ENCODE measurements at regions not wholly inside any gene's neighbourhood (a gene's known extent, or its start where the extent isn't known, plus 50 kb on each side); places are given as distances from the start of the nearest gene placed in this dataset.

DNA sequence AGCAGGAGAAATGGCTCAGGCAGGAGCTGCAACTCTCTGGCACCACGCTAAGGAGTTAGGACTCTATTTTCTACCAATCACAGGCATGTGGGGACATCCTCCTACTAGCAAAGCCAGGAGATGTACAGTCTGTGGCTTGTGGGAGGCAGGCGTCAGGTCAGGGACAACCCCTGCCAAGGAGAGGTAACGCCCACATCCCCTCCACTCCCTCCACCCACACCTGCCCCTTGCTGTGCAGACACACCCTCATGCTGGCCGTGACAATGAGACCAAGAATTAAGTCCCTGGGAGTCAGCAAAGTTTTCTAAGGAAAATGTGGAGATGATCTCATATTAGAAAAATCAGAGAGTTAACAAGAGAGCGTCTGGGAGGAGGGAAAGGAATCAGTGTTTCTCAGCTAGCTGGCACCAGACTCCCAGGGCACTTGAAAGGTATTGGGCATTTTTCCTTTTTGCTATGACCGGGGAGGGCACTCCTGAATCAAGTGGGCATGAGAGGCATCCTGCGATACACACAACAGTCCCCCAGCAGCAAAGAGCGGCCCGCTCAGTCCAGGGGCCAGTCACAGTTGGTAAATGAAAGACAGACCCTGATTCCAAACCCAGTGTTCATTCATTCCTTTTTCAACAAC, 87.3 kb upstream of the RPL38 start:
- Histone ChIP-seq H3K36me3 (no peaks in the 10 kb centered on the region), H3K27me3 (peaks cover 61% of the 10 kb centered on the region), H3K27ac (no peak overlapping the region), H3K9me3 (peaks cover 0 to 9% (median 0%) of the 10 kb centered on the region in 3 donors), H3K4me3 (no peak overlapping the region), H3K4me1 (no peaks in the 10 kb centered on the region)
- no peak for ATAC-seq
- no peak for TF ChIP-seq POLR2AphosphoS5 (IDR thresholded peaks at IDR 0.05)
- TF ChIP-seq, protein P1, sequence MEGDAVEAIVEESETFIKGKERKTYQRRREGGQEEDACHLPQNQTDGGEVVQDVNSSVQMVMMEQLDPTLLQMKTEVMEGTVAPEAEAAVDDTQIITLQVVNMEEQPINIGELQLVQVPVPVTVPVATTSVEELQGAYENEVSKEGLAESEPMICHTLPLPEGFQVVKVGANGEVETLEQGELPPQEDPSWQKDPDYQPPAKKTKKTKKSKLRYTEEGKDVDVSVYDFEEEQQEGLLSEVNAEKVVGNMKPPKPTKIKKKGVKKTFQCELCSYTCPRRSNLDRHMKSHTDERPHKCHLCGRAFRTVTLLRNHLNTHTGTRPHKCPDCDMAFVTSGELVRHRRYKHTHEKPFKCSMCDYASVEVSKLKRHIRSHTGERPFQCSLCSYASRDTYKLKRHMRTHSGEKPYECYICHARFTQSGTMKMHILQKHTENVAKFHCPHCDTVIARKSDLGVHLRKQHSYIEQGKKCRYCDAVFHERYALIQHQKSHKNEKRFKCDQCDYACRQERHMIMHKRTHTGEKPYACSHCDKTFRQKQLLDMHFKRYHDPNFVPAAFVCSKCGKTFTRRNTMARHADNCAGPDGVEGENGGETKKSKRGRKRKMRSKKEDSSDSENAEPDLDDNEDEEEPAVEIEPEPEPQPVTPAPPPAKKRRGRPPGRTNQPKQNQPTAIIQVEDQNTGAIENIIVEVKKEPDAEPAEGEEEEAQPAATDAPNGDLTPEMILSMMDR (IDR thresholded peaks at IDR 0.05) = no peak
- no peak for TF ChIP-seq POLR2A (IDR thresholded peaks at IDR 0.05)
- no peak for TF ChIP-seq EP300 (IDR thresholded peaks at IDR 0.05)
- WGBS, 2 donors (ENCODE audit: low coverage in 1 of 2) = 64 to 74% methylated on average over 3 to 5 of the region's 9 CpGs

DNA sequence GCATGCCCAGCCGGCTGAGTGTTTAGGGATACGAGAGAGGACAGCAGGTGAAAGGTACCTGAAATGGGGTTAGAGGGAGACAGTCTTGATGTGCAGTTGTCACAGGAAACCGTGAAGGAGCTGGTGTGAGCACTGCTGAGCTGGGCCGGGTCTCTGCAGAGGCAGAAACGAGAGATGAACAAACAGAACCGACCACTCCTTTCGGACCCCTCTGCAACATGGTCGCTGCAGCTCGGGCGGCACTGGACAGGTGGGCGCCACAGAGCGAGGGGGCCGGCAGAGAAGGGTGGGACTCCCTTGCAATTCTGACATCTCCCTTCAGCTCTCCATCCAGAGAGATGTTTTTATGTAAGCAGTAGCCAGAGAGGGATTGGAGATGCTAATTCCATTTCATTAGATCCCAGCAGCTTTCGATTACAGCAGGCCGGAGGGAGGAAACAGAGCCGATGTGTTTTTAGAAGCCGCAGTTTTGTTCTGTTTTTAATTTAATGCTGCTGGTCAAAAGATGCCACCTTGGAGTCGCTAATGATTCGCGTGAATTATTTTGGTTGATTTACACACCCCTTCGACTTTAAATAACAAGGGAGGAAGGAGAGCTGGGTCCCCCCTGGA, 86.3 kb upstream of the RPL38 start:
- Histone ChIP-seq H3K36me3 (no peaks in the 10 kb centered on the region), H3K9me3 (peaks cover 0 to 19% (median 0%) of the 10 kb centered on the region in 3 donors), H3K4me1 (no peaks in the 10 kb centered on the region), H3K27me3 (peaks cover 64% of the 10 kb centered on the region), H3K4me3 (no peak overlapping the region), H3K27ac (no peak overlapping the region)
- WGBS, 2 donors (ENCODE audit: low coverage in 1 of 2) = 70 to 72% methylated on average over 5 to 20 of the region's 21 CpGs
- ATAC-seq = no peak
- TF ChIP-seq POLR2AphosphoS5 (IDR thresholded peaks at IDR 0.05) = no peak
- TF ChIP-seq, protein P1 (IDR thresholded peaks at IDR 0.05) = no peak
- TF ChIP-seq EP300 (IDR thresholded peaks at IDR 0.05) = no peak
- no peak for TF ChIP-seq POLR2A (IDR thresholded peaks at IDR 0.05)

DNA sequence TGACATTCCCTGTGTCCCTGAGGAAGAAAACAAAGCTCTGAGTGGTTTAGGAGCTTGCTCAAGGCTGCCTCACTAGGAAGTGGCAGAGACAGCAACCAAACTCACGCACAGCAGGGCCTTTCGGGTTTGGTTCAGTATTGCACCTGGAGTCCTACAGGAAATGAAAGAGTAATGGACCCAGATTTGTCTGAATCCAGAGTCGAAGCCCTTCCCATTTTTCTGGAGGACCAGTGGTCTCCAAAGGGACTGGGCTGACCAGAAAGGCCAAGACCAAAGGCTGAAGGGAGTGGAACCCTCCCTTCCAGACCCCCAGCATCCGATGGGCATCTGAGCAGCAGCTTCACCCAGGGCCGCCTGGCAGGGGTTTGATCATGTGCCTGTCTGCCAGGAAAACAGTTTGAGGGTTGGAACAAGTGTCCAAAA, 85.5 kb upstream of the RPL38 start:
- H3K4me1 ChIP-seq = no peaks in the 10 kb centered on the region
- peaks cover 69% of the 10 kb centered on the region for H3K27me3 ChIP-seq
- H3K27ac ChIP-seq = no peak overlapping the region
- no peaks in the 10 kb centered on the region for H3K36me3 ChIP-seq
- WGBS, 2 donors (ENCODE audit: low coverage in 1 of 2) = 47% methylated on average over 3 of the region's 5 CpGs; no CpG with 5 or more reads in 1 of the 2 donors
- ATAC-seq = no peak
- no peak overlapping the region for H3K4me3 ChIP-seq
- H3K9me3 ChIP-seq = peaks cover 0 to 20% (median 0%) of the 10 kb centered on the region in 3 donors
- TF ChIP-seq POLR2A (IDR thresholded peaks at IDR 0.05) (no peak), EP300 (IDR thresholded peaks at IDR 0.05) (no peak), POLR2AphosphoS5 (IDR thresholded peaks at IDR 0.05) (no peak)

DNA sequence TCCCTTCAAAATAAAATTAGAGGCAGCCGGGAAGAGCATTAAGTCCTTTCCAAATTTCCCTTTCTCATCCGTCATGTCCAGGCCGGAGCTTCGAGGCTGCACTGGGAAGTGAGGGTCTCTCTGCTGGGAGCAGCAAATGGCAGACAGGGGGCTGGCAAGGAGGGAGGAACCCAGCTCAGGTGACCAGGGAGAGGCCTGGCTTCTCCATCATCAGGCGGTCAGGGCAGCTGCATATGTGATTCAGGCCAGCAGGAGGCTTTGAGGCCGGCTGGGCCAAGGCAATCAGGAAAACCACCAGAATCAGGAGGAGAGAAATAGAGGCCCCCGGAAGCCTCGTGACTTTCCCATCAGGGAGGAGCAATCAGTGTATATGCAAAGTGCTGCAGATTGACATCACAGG, 85.0 kb upstream of the RPL38 start:
- no peak overlapping the region for H3K4me3 ChIP-seq
- H3K27me3 ChIP-seq = peaks cover 64% of the 10 kb centered on the region
- no peak overlapping the region for H3K27ac ChIP-seq
- WGBS, 2 donors (ENCODE audit: low coverage in 1 of 2) = no CpG with 5 or more reads among the region's 8 CpGs
- TF ChIP-seq EP300 (IDR thresholded peaks at IDR 0.05) (no peak), POLR2AphosphoS5 (IDR thresholded peaks at IDR 0.05) (no peak), POLR2A (IDR thresholded peaks at IDR 0.05) (no peak)
- TF ChIP-seq, protein P1 (IDR thresholded peaks at IDR 0.05) = no peak
- no peaks in the 10 kb centered on the region for H3K36me3 ChIP-seq
- H3K4me1 ChIP-seq = no peaks in the 10 kb centered on the region
- ATAC-seq = no peak
- H3K9me3 ChIP-seq = peaks cover 0 to 20% (median 0%) of the 10 kb centered on the region in 3 donors

DNA sequence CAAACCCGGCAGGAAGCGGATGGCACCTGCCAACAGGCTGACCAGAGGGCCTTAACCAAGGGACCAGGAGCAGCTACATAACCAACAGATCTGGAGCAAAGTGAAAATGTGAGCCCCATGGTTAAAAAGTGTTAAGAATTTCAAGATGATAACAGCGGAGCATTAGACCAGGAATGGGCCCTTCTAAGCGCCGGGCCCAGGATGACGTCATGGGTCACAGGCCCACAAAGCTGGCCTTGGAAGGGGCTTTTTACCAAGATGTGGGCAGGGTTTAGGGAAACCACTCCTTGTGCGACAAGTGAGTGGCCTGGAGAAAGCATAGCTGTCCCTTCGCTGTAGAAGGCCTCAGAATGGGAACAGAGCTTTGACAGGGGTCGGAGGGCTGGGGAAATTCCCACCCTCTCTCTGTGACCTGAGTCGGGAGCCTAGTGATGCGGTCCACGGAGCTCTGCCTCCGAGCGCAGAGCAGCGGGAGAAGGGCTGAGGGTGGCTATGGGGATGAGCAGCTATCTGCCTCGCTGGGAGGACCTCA, 84.4 kb upstream of the RPL38 start:
- Histone ChIP-seq H3K36me3 (no peaks in the 10 kb centered on the region), H3K27ac (no peak overlapping the region), H3K27me3 (peaks cover 59% of the 10 kb centered on the region), H3K4me1 (no peaks in the 10 kb centered on the region), H3K9me3 (peaks cover 0 to 20% (median 0%) of the 10 kb centered on the region in 3 donors), H3K4me3 (no peak overlapping the region)
- ATAC-seq = no peak
- WGBS, 2 donors (ENCODE audit: low coverage in 1 of 2) = 88 to 100% methylated on average over 2 to 13 of the region's 16 CpGs
- TF ChIP-seq POLR2AphosphoS5 (IDR thresholded peaks at IDR 0.05) (no peak), EP300 (IDR thresholded peaks at IDR 0.05) (no peak), POLR2A (IDR thresholded peaks at IDR 0.05) (no peak)
- TF ChIP-seq, protein P1 (IDR thresholded peaks at IDR 0.05) = no peak
